ENCODE measurements at regions not wholly inside any gene's neighbourhood (a gene's known extent, or its start where the extent isn't known, plus 50 kb on each side); places are given as distances from the start of the nearest gene placed in this dataset.
A peak's percentile ranks its signal among the peaks of the same experiment; 100 is the strongest.

GRCh38 chr5:124511791-124512190, 234.6 kb downstream of the ZNF608 start:
- DNase-seq (ENCODE audit: low spot score) = no peak
- Histone ChIP-seq H2AFZ (ENCODE audit: low read length) (no peak overlapping the region), H3K4me1 (ENCODE audit: insufficient read depth, low read length, poor library complexity, severe bottlenecking) (peaks cover 6% of the 10 kb centered on the region), H3K9me2 (ENCODE audit: insufficient read depth, low read length) (no peaks in the 10 kb centered on the region), H3K9me3 (ENCODE audit: low read length) (no peaks in the 10 kb centered on the region), H3K4me2 (ENCODE audit: low read length) (no peak overlapping the region), H4K20me1 (ENCODE audit: insufficient read depth, low read length) (no peaks in the 10 kb centered on the region), H3K79me2 (ENCODE audit: insufficient read depth, low read depth, low read length) (no peaks in the 10 kb centered on the region), H3K4me3 (ENCODE audit: low read depth, low read length, poor library complexity, severe bottlenecking) (no peak overlapping the region), H3K36me3 (ENCODE audit: insufficient read depth, low read length) (no peaks in the 10 kb centered on the region), H3K27ac (ENCODE audit: low read depth, low read length, poor library complexity, severe bottlenecking) (no peak overlapping the region)
- TF ChIP-seq CTCF (conservative IDR thresholded peaks at IDR 0.05; ENCODE audit: low read length) (no peak), EZH2phosphoT487 (IDR thresholded peaks at IDR 0.05; ENCODE audit: borderline replicate concordance, low read depth, low read length) (no peak)
- intact Hi-C loops (cut with micrococcal nuclease; ENCODE audit: unreplicated experiment) = no loop called here
- BruUV-seq (replicated peaks) = no TSS peak
- POLR2A ChIA-PET = interaction anchor here (0.5 kb wide), 1 partner anchor 807 kb away, joined by 3 read pairs; no protein-coding TSS in a partner anchor
- CTCF ChIA-PET (ENCODE audit: unreplicated experiment) = no interaction called here

GRCh38 chr5:124507688-124508087, 238.8 kb downstream of the ZNF608 start:
- Histone ChIP-seq H3K9me2 (ENCODE audit: insufficient read depth, low read length) (no peaks in the 10 kb centered on the region), H3K36me3 (ENCODE audit: insufficient read depth, low read length) (no peaks in the 10 kb centered on the region), H4K20me1 (ENCODE audit: insufficient read depth, low read length) (no peaks in the 10 kb centered on the region), H3K4me1 (ENCODE audit: insufficient read depth, low read length, poor library complexity, severe bottlenecking) (peaks cover 15% of the 10 kb centered on the region), H2AFZ (ENCODE audit: low read length) (no peak overlapping the region), H3K9me3 (ENCODE audit: low read length) (no peaks in the 10 kb centered on the region), H3K4me2 (ENCODE audit: low read length) (no peak overlapping the region), H3K79me2 (ENCODE audit: insufficient read depth, low read depth, low read length) (no peaks in the 10 kb centered on the region), H3K4me3 (ENCODE audit: low read depth, low read length, poor library complexity, severe bottlenecking) (no peak overlapping the region), H3K27ac (ENCODE audit: low read depth, low read length, poor library complexity, severe bottlenecking) (no peak overlapping the region)
- BruUV-seq (replicated peaks) = no TSS peak
- ChIA-PET POLR2A (interaction anchor here (0.7 kb wide), 1 partner anchor 676 kb away, joined by 3 read pairs; no protein-coding TSS in a partner anchor), CTCF (ENCODE audit: unreplicated experiment) (no interaction called here)
- TF ChIP-seq CTCF (conservative IDR thresholded peaks at IDR 0.05; ENCODE audit: low read length) (no peak), EZH2phosphoT487 (IDR thresholded peaks at IDR 0.05; ENCODE audit: borderline replicate concordance, low read depth, low read length) (no peak)
- intact Hi-C loops (cut with micrococcal nuclease; ENCODE audit: unreplicated experiment) = no loop called here
- no peak for DNase-seq (ENCODE audit: low spot score)

GRCh38 chr5:124504081-124504916, 242.1 kb downstream of the ZNF608 start:
- BruUV-seq (replicated peaks) = no TSS peak
- Histone ChIP-seq H3K27ac (ENCODE audit: low read depth, low read length, poor library complexity, severe bottlenecking) (no peak overlapping the region), H3K4me1 (ENCODE audit: insufficient read depth, low read length, poor library complexity, severe bottlenecking) (peaks cover 9% of the 10 kb centered on the region), H2AFZ (ENCODE audit: low read length) (peak overlapping the region; percentile 8; the same call in 1 of the 2 replicates), H3K9me2 (ENCODE audit: insufficient read depth, low read length) (no peaks in the 10 kb centered on the region), H3K9me3 (ENCODE audit: low read length) (no peaks in the 10 kb centered on the region), H3K36me3 (ENCODE audit: insufficient read depth, low read length) (no peaks in the 10 kb centered on the region), H3K4me2 (ENCODE audit: low read length) (peak overlapping the region; percentile 19), H3K79me2 (ENCODE audit: insufficient read depth, low read depth, low read length) (no peaks in the 10 kb centered on the region), H3K4me3 (ENCODE audit: low read depth, low read length, poor library complexity, severe bottlenecking) (no peak overlapping the region), H4K20me1 (ENCODE audit: insufficient read depth, low read length) (no peaks in the 10 kb centered on the region)
- ChIA-PET CTCF (ENCODE audit: unreplicated experiment) (no interaction called here), POLR2A (interaction anchor here (0.6 to 1.1 kb wide), 4 partner anchors 10 to 313 kb away, joined by 3 to 4 read pairs (median 3); no protein-coding TSS in a partner anchor)
- intact Hi-C loops (cut with micrococcal nuclease; ENCODE audit: unreplicated experiment) = no loop called here
- DNase-seq (ENCODE audit: low spot score) = peak; percentile 37
- no peak for TF ChIP-seq CTCF (conservative IDR thresholded peaks at IDR 0.05; ENCODE audit: low read length)
- TF ChIP-seq EZH2phosphoT487 (IDR thresholded peaks at IDR 0.05; ENCODE audit: borderline replicate concordance, low read depth, low read length) = no peak
